HCT116 (cell line): ENCODE measurements at regions not wholly inside any gene's neighbourhood (a gene's known extent, or its start where the extent isn't known, plus 50 kb on each side); places are given as distances from the start of the nearest gene placed in this dataset.
A peak's percentile ranks its signal among the peaks of the same experiment; 100 is the strongest.

Source experiments
- ATAC-seq: fragments of 200-7000 bp; cut with Tn5 transposase; 2 replicates; pipeline ENCODE4 v1.9.1; 2020; ENCODE audit warnings: mild to moderate bottlenecking, moderate library complexity
- BruUV-seq: library from RNA; stranded (reverse); fragments of 400-500 nt; replicated peaks from 2 replicates; lab custom pipeline; 2021; lab: Mats Ljungman, UMichigan
- CTCF ChIA-PET: fragments of 300-600 bp; sonication (Branson Sonifier 250); formaldehyde crosslinking; loops from one replicate; lab custom pipeline; 2021; ENCODE audit warnings: antibody characterized with exemption; lab: Charles Lee
- POLR2A ChIA-PET: fragments of 300-600, 350-600 bp; sonication (Branson Sonifier 250); formaldehyde crosslinking; loops from one replicate; lab custom pipeline; 2021; ENCODE audit warnings: antibody characterized with exemption; lab: Charles Lee
- RAD21 ChIA-PET, 2 experiments: fragments of 300-600 bp; sonication (Branson Sonifier 250); formaldehyde crosslinking; loops; one replicate each; lab custom pipeline; 2023; ENCODE audit warnings: low total read pairs in 2 of 2; ENCODE audit not compliant: uncharacterized antibody in 2 of 2, unreplicated experiment in 2 of 2, low non-redundant PET in 1 of 2; lab: Charles Lee
- DNase-seq: peaks from one replicate; pipeline ENCODE4 v3.0.0-alpha.2; 2010; ENCODE audit warnings: low read depth, low spot score
- H2AFZ ChIP-seq: fragments of 200-600 bp; shearing (Covaris generic), sonication (generic); 2 replicates; pipeline ENCODE4 v1.6.1; 2017; ENCODE audit warnings: low read depth, mixed run types, mixed read lengths, antibody characterized with exemption, low read length; ENCODE audit not compliant: poor library complexity, severe bottlenecking
- H3K27ac ChIP-seq: 2 replicates; pipeline ENCODE4 v1.5.1; 2012; ENCODE audit warnings: low read depth, low read length
- H3K27me3 ChIP-seq: fragments of 200-600 bp; sonication (generic); 2 replicates; pipeline ENCODE4 v1.6.1; 2016; ENCODE audit warnings: mixed run types, low read length, mixed read lengths; ENCODE audit not compliant: insufficient read depth
- H3K36me3 ChIP-seq, 2 experiments: fragments of 200-500 bp in 1 of 2; fragments of 200-600 bp in 1 of 2; sonication (Bioruptor generic) in 1 of 2; sonication (generic) in 1 of 2; 2 replicates each; pipeline versions ENCODE4 v1.5.1 to v1.6.1; 2014 to 2016; ENCODE audit warnings: low read length in 2 of 2, inconsistent platforms in 1 of 2, mixed read lengths in 1 of 2, mixed run types in 1 of 2; ENCODE audit not compliant: insufficient read depth in 2 of 2, control insufficient read depth in 1 of 2
- H3K4me1 ChIP-seq, 2 experiments: fragments of 200-600 bp in 1 of 2; sonication (generic) in 1 of 2; 2 replicates each; pipeline versions ENCODE4 v1.5.1 to v1.6.1; 2012 to 2017; ENCODE audit warnings: low read length in 2 of 2, inconsistent platforms in 1 of 2, mild to moderate bottlenecking in 1 of 2, mixed read lengths in 1 of 2, mixed run types in 1 of 2, moderate library complexity in 1 of 2; ENCODE audit not compliant: insufficient read depth in 2 of 2, control insufficient read depth in 1 of 2
- H3K4me2 ChIP-seq: fragments of 200-600 bp; sonication (generic); 2 replicates; pipeline ENCODE4 v1.6.1; 2017; ENCODE audit warnings: mixed run types, low read length, mixed read lengths
- H3K4me3 ChIP-seq, 2 experiments: fragments of 200-600 bp in 1 of 2; sonication (generic) in 1 of 2; replicated peaks in 1 of 2; 2 replicates each; pipeline ENCODE4 v1.5.1; 2011 to 2016; ENCODE audit warnings: low read length in 2 of 2, control low read depth in 1 of 2, low read depth in 1 of 2, mild to moderate bottlenecking in 1 of 2, mixed read lengths in 1 of 2, mixed run types in 1 of 2
- H3K79me2 ChIP-seq: fragments of 200-600 bp; sonication (generic); 2 replicates; pipeline ENCODE4 v1.6.1; 2017; ENCODE audit warnings: mild to moderate bottlenecking, mixed run types, low read length, moderate library complexity, mixed read lengths; ENCODE audit not compliant: insufficient read depth
- H3K9ac ChIP-seq: fragments of 200-600 bp; sonication (generic); 2 replicates; pipeline ENCODE4 v1.6.1; 2016; ENCODE audit warnings: low read length, mixed read lengths
- H3K9me2 ChIP-seq: fragments of 200-600 bp; sonication (generic), shearing (Covaris generic); 2 replicates; pipeline ENCODE4 v1.6.1; 2017; ENCODE audit warnings: mixed run types, mild to moderate bottlenecking, moderate library complexity; ENCODE audit not compliant: insufficient read depth
- H3K9me3 ChIP-seq, 2 experiments: fragments of 200-500 bp in 1 of 2; fragments of 200-600 bp in 1 of 2; sonication (Bioruptor generic) in 1 of 2; sonication (generic) in 1 of 2; 2 replicates each; pipeline ENCODE4 v1.6.1; 2014 to 2017; ENCODE audit warnings: low read length in 2 of 2, mixed read lengths in 2 of 2, inconsistent platforms in 1 of 2, low read depth in 1 of 2, mild to moderate bottlenecking in 1 of 2, mixed run types in 1 of 2, moderate library complexity in 1 of 2; ENCODE audit not compliant: control insufficient read depth in 1 of 2, insufficient read depth in 1 of 2
- H4K20me1 ChIP-seq: fragments of 200-600 bp; sonication (generic), shearing (Covaris generic); 2 replicates; pipeline ENCODE4 v1.6.1; 2017; ENCODE audit warnings: mixed run types, mild to moderate bottlenecking, moderate library complexity; ENCODE audit not compliant: insufficient read depth
- ATF3 ChIP-seq: IDR thresholded peaks from 2 replicates; pipeline ENCODE4 v1.6.1; 2012
- CBX3 ChIP-seq: IDR thresholded peaks from 2 replicates; pipeline ENCODE4 v1.6.1; 2012; ENCODE audit warnings: low read depth
- CEBPB ChIP-seq: IDR thresholded peaks from 2 replicates; pipeline ENCODE4 v1.6.1; 2012; ENCODE audit warnings: low read depth
- CTCF ChIP-seq, 3 experiments: fragments of 200-600 bp in 1 of 3; sonication (generic) in 1 of 3; IDR thresholded peaks in 2 of 3; conservative IDR thresholded peaks in 1 of 3; 2 replicates each; pipeline ENCODE4 v1.5.1; 2012 to 2017; ENCODE audit warnings: low read depth in 2 of 3, low read length in 2 of 3, antibody characterized with exemption in 1 of 3, borderline replicate concordance in 1 of 3, control low read depth in 1 of 3, mild to moderate bottlenecking in 1 of 3, mixed read lengths in 1 of 3, mixed run types in 1 of 3, moderate library complexity in 1 of 3; ENCODE audit not compliant: insufficient read depth in 1 of 3
- EGR1 ChIP-seq: IDR thresholded peaks from 2 replicates; pipeline ENCODE4 v1.6.1; 2012; ENCODE audit warnings: low read depth
- ELF1 ChIP-seq: IDR thresholded peaks from 2 replicates; pipeline ENCODE4 v1.6.1; 2012; ENCODE audit warnings: low read depth, borderline replicate concordance
- EZH2 ChIP-seq: fragments of 200-600 bp; sonication (generic); IDR thresholded peaks from 2 replicates; pipeline ENCODE4 v1.6.1; 2017; ENCODE audit warnings: antibody characterized with exemption, mixed run types
- EZH2phosphoT487 ChIP-seq: fragments of 200-600 bp; IDR thresholded peaks from 2 replicates; pipeline ENCODE4 v1.6.1; 2018; ENCODE audit warnings: antibody characterized with exemption, borderline replicate concordance
- FOSL1 ChIP-seq: IDR thresholded peaks from 2 replicates; pipeline ENCODE4 v1.6.1; 2012; ENCODE audit warnings: low read depth
- JUND ChIP-seq: IDR thresholded peaks from 2 replicates; pipeline ENCODE4 v1.6.1; 2012
- MAX ChIP-seq: IDR thresholded peaks from 2 replicates; pipeline ENCODE4 v1.6.1; 2012
- POLR2A ChIP-seq: IDR thresholded peaks from 2 replicates; pipeline ENCODE4 v1.7.0; 2011; ENCODE audit warnings: borderline replicate concordance; ENCODE audit not compliant: insufficient read depth, insufficient read length; ENCODE audit errors: extremely low read depth
- POLR2AphosphoS5 ChIP-seq: IDR thresholded peaks from 2 replicates; pipeline ENCODE4 v1.6.1; 2011; ENCODE audit warnings: mild to moderate bottlenecking, low read depth, low read length, moderate library complexity
- RAD21 ChIP-seq: IDR thresholded peaks from 2 replicates; pipeline ENCODE4 v1.6.1; 2012; ENCODE audit warnings: low read depth, mild to moderate bottlenecking
- SIN3A ChIP-seq: IDR thresholded peaks from 2 replicates; pipeline ENCODE4 v1.6.1; 2012; ENCODE audit warnings: low read depth
- SP1 ChIP-seq: IDR thresholded peaks from 2 replicates; pipeline ENCODE4 v1.6.1; 2012; ENCODE audit warnings: low read depth
- SRF ChIP-seq: IDR thresholded peaks from 2 replicates; pipeline ENCODE4 v1.6.1; 2012; ENCODE audit warnings: low read depth
- TCF7L2 ChIP-seq: IDR thresholded peaks from 2 replicates; pipeline ENCODE4 v1.7.0; 2011; ENCODE audit warnings: borderline replicate concordance, inconsistent platforms; ENCODE audit not compliant: insufficient read depth, insufficient read length; ENCODE audit errors: extremely low read depth
- YY1 ChIP-seq: IDR thresholded peaks from 2 replicates; pipeline ENCODE4 v1.6.1; 2011; ENCODE audit warnings: low read length, low read depth, moderate library complexity, mild to moderate bottlenecking; ENCODE audit not compliant: insufficient replicate concordance; ENCODE audit errors: extremely low read depth
- ZBTB33 ChIP-seq: IDR thresholded peaks from 2 replicates; pipeline ENCODE4 v1.6.1; 2011; ENCODE audit warnings: mild to moderate bottlenecking, low read length, moderate library complexity; ENCODE audit not compliant: insufficient replicate concordance; ENCODE audit errors: extremely low read depth
- ZFX ChIP-seq: fragments of 450-650 bp; IDR thresholded peaks from 2 replicates; pipeline ENCODE4 v1.6.1; 2017
- ZNF274 ChIP-seq: fragments of 200-500 bp; sonication (Bioruptor generic); IDR thresholded peaks from 2 replicates; pipeline ENCODE4 v1.6.1; 2014; ENCODE audit warnings: mild to moderate bottlenecking, low read depth, low read length, inconsistent platforms
- intact Hi-C: fragments of 100-400 bp; cut with micrococcal nuclease; formaldehyde crosslinking; loops from 2 replicates; pipeline ENCODE4 v1.10.0; 2022

- CTCF ChIA-PET, result no interaction called here
- ATAC-seq (peak; percentile 73), DNase-seq (peak; percentile 95)
- Histone ChIP-seq H3K4me2 (peak overlapping the region; percentile 64), H3K4me3 (no peak overlapping the region), H3K9me2 (no peaks in the 10 kb centered on the region), H3K27me3 (0 out of 2 replicates have a peak, but pooled peaks cover 2% of the 10 kb centered on the region), H4K20me1 (no peaks in the 10 kb centered on the region), H3K27ac (peak overlapping the region; percentile 79)
- intact Hi-C loops, result no loop called here
- POLR2A ChIA-PET, result no interaction called here
- RAD21 ChIA-PET, result interaction anchor here in 1 of 2 experiments (0.6 kb wide), 1 partner anchor 10 kb away, joined by 3 read pairs; no protein-coding TSS in a partner anchor
- TF ChIP-seq FOSL1 (peak; percentile 80), YY1 (no peak), CTCF (IDR thresholded peaks at IDR 0.05 in 2 of 3, conservative IDR thresholded peaks at IDR 0.05 in 1 of 3; ENCODE audit: borderline replicate concordance in 1 of 3, insufficient read depth in 1 of 3, low read depth in 2 of 3, low read length in 2 of 3) (no peak), CBX3 (peak; percentile 80), POLR2AphosphoS5 (peak; percentile 34; the same call in 1 of the 2 replicates), RAD21 (no peak; the same call in 1 of the 2 replicates), SIN3A (peak; percentile 74; the same call in 1 of the 2 replicates), ATF3 (peak; percentile 64; the same call in 1 of the 2 replicates), JUND (peak; percentile 86), POLR2A (no peak), EZH2 (no peak), TCF7L2 (no peak), CEBPB (peak; percentile 99), SP1 (peak; percentile 82), SRF (peak; percentile 38; the same call in 1 of the 2 replicates), EGR1 (no peak), ELF1 (peak; percentile 31), MAX (peak; percentile 70), ZNF274 (no peak), ZBTB33 (no peak), EZH2phosphoT487 (no peak), ZFX (no peak)
- TF ChIP-seq, all 23 proteins: peak for 11
- Histone ChIP-seq H3K36me3 (no peaks in the 10 kb centered on the region), H3K4me1 (peaks cover 57 to 75% of the 10 kb centered on the region in 2 experiments), H3K9ac (peak overlapping the region; percentile 50), H3K9me3 (no peaks in the 10 kb centered on the region), H3K79me2 (no peaks in the 10 kb centered on the region), H2AFZ (no peak overlapping the region)
- no TSS peak for BruUV-seq
Measured at GRCh38 chr22:27113211-27113635, 455.8 kb downstream of the MIAT start.
